ENCODE measurements at regions not wholly inside any gene's neighbourhood (a gene's known extent, or its start where the extent isn't known, plus 50 kb on each side); places are given as distances from the start of the nearest gene placed in this dataset.

DNA sequence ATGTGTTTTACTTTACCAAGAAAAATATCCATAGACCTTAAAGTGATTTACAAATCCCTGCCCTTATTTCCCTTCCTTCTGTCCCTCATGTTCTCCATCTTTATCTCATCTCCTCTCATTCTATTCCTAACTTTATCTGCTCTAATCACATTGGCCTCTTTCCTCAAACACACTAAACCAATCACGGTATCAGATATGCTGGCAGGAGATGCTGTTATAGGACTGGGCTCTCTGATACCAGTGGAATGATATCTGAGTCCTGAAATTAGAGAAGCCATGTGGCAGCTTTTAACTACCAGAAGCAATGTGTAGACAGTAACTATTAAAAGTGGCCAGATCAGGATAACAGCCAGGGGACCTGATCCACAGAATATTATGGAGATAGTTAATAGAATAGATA is 49.9 kb upstream of the GIMD1 start:
- H3K4me1 ChIP-seq (ENCODE audit: insufficient read depth, low read length) = no peaks in the 10 kb centered on the region
- H3K4me3 ChIP-seq (ENCODE audit: low read length) = no peak overlapping the region
- H3K36me3 ChIP-seq (ENCODE audit: insufficient read depth, low read length) = no peaks in the 10 kb centered on the region
- no peaks in the 10 kb centered on the region for H3K27me3 ChIP-seq (ENCODE audit: insufficient read depth, low read length)
- H2AFZ ChIP-seq (ENCODE audit: low read depth, low read length) = no peak overlapping the region
- H3K9me3 ChIP-seq (ENCODE audit: low read length) = no peaks in the 10 kb centered on the region

Data from neuron (in vitro differentiated cells).